Retinal pigment epithelial cell (primary cell): ENCODE measurements at regions not wholly inside any gene's neighbourhood (a gene's known extent, or its start where the extent isn't known, plus 50 kb on each side); places are given as distances from the start of the nearest gene placed in this dataset.

Experiments
- DNase-seq: peaks from one replicate; pipeline ENCODE4 v3.0.0-alpha.2; 2010; ENCODE audit warnings: low read depth
- H3K4me3 ChIP-seq: 2 replicates; pipeline ENCODE4 v1.5.1; 2011; ENCODE audit warnings: mild to moderate bottlenecking, low read length, control low read depth, moderate library complexity
- CTCF ChIP-seq: conservative IDR thresholded peaks from 2 replicates; pipeline ENCODE4 v1.5.1; 2011; ENCODE audit warnings: low read depth, low read length, control low read depth, inconsistent platforms

GRCh38 chr13:80105350-80105749, 235.6 kb downstream of the SPRY2 start:
- H3K4me3 ChIP-seq = no peak overlapping the region
- no peak for TF ChIP-seq CTCF
- no peak for DNase-seq

- no peak for DNase-seq
Measured at GRCh38 chr13:80101040-80101439, 239.9 kb downstream of the SPRY2 start.

GRCh38 chr13:80100636-80101035, 240.3 kb downstream of the SPRY2 start:
- H3K4me3 ChIP-seq = no peak overlapping the region
- DNase-seq = no peak
- no peak for TF ChIP-seq CTCF

More at GRCh38 chr13:80101040-80101439, 239.9 kb downstream of the SPRY2 start:
- no peak overlapping the region for H3K4me3 ChIP-seq
- TF ChIP-seq CTCF = no peak

GRCh38 chr13:80097561-80097960, 243.4 kb downstream of the SPRY2 start:
- H3K4me3 ChIP-seq = no peak overlapping the region
- DNase-seq = no peak
- no peak for TF ChIP-seq CTCF

- TF ChIP-seq CTCF = no peak
- no peak for DNase-seq
- H3K4me3 ChIP-seq = no peak overlapping the region
Measured at GRCh38 chr13:80096383-80096782, 244.5 kb downstream of the SPRY2 start.

- TF ChIP-seq CTCF = no peak
- no peak for DNase-seq
- H3K4me3 ChIP-seq = no peak overlapping the region
Measured at GRCh38 chr13:80094526-80094925, 246.4 kb downstream of the SPRY2 start.

- DNase-seq = no peak
- no peak for TF ChIP-seq CTCF
- H3K4me3 ChIP-seq = no peak overlapping the region
Measured at GRCh38 chr13:80093888-80094287, 247.0 kb downstream of the SPRY2 start.
